Ectodermal cell (in vitro differentiated cells): ENCODE measurements at regions not wholly inside any gene's neighbourhood (a gene's known extent, or its start where the extent isn't known, plus 50 kb on each side); places are given as distances from the start of the nearest gene placed in this dataset.
A peak's percentile ranks its signal among the peaks of the same experiment; 100 is the strongest.

Experiments
- H3K27ac ChIP-seq: 2 replicates; pipeline ENCODE4 v1.7.0; 2013; ENCODE audit warnings: mild to moderate bottlenecking, low read depth, low read length; ENCODE audit not compliant: insufficient read depth, poor library complexity, severe bottlenecking
- H3K27me3 ChIP-seq: 2 replicates; pipeline ENCODE4 v1.7.0; 2013; ENCODE audit warnings: mild to moderate bottlenecking, low read length; ENCODE audit not compliant: insufficient read depth, control insufficient read depth, poor library complexity, severe bottlenecking
- H3K36me3 ChIP-seq: one replicate; pipeline ENCODE4 v1.7.0; 2013; ENCODE audit warnings: low read length; ENCODE audit not compliant: control insufficient read depth, insufficient read depth
- H3K4me1 ChIP-seq: one replicate; pipeline ENCODE4 v1.7.0; 2013; ENCODE audit warnings: low read length; ENCODE audit not compliant: control insufficient read depth, insufficient read depth
- H3K4me3 ChIP-seq: 2 replicates; pipeline ENCODE4 v1.7.0; 2013; ENCODE audit warnings: low read depth, low read length, control low read depth; ENCODE audit not compliant: insufficient read depth
- H3K9me3 ChIP-seq: 2 replicates; pipeline ENCODE4 v1.7.0; 2013; ENCODE audit warnings: mild to moderate bottlenecking, low read length, moderate library complexity; ENCODE audit not compliant: control insufficient read depth
- WGBS, 2 experiments: methylation state at CpG; one replicate each; pipeline ENCODE4 v1.1.7; 2013; ENCODE audit warnings: missing lambda C conversion rate in 2 of 2; 5-methylcytosine and 5-hydroxymethylcytosine counted together

DNA sequence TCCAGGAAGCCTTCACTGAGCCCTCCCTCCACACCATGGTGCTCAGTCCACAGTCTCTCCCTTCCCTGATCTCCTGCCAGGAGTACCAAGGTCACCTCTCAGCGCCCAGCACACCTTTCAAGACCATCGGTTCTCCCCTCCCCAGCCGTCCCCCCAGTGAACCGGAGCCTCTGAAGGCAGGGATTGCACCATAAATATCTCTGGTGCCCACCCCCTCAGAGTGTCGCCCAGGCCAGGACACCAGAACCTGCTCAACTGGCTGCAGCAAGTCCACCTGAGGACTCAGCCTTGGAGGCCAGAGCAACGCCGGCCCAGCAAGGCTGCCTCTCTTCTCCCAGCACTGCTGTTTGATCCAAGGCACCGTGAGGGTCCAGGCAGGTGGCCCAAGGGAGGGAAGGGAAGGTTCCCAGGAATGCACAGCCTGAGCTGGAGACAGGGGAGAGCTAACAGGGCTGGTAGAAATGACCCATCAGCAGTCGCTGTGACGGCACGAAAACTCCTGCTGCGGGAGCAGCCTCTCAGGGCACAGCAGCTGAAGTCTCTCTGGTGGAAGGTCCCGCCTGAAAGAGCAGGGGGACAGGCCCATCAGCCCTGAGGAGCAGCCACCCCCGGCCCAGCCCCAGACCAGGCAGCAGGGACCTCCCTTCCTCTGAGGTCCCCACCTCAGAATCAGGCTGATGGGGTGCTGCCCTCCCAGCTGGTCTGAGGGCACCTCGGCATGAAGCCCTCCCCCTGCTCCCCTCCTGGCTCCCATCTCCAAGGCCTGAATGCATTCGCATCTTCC is 80.3 kb downstream of the BUD13 start:
- no peak overlapping the region for H3K4me3 ChIP-seq
- no peaks in the 10 kb centered on the region for H3K36me3 ChIP-seq
- H3K9me3 ChIP-seq, result no peaks in the 10 kb centered on the region
- no peak overlapping the region for H3K27ac ChIP-seq
- WGBS, 2 experiments, result 92% methylated on average over 15 to 16 of the region's 16 CpGs
- peaks cover 8% of the 10 kb centered on the region for H3K4me1 ChIP-seq
- H3K27me3 ChIP-seq, result no peaks in the 10 kb centered on the region

- WGBS, 2 experiments, result 32 to 33% methylated on average over 10 of the region's 10 CpGs
- Histone ChIP-seq H3K36me3 (no peaks in the 10 kb centered on the region), H3K4me1 (peaks cover 12% of the 10 kb centered on the region), H3K27ac (no peak overlapping the region), H3K9me3 (no peaks in the 10 kb centered on the region), H3K27me3 (no peaks in the 10 kb centered on the region), H3K4me3 (no peak overlapping the region)
Measured at GRCh38 chr11:116691771-116692177, 81.0 kb downstream of the BUD13 start.

GRCh38 chr11:116690611-116691010 is 82.2 kb downstream of the BUD13 start:
- Histone ChIP-seq H3K4me1 (peaks cover 12% of the 10 kb centered on the region), H3K36me3 (no peaks in the 10 kb centered on the region), H3K9me3 (no peaks in the 10 kb centered on the region), H3K4me3 (no peak overlapping the region), H3K27ac (no peak overlapping the region), H3K27me3 (no peaks in the 10 kb centered on the region)
- 85 to 91% methylated on average over 9 of the region's 9 CpGs for WGBS, 2 experiments

GRCh38 chr11:116689413-116690127 is 83.2 kb downstream of the BUD13 start:
- WGBS, 2 experiments, result 85 to 90% methylated on average over 12 of the region's 12 CpGs
- no peaks in the 10 kb centered on the region for H3K9me3 ChIP-seq
- no peak overlapping the region for H3K27ac ChIP-seq
- H3K4me3 ChIP-seq, result no peak overlapping the region
- H3K4me1 ChIP-seq, result peaks cover 12% of the 10 kb centered on the region
- H3K27me3 ChIP-seq, result no peaks in the 10 kb centered on the region
- no peaks in the 10 kb centered on the region for H3K36me3 ChIP-seq

GRCh38 chr11:116688202-116688540 is 84.6 kb downstream of the BUD13 start:
- H3K4me1 ChIP-seq, result peaks cover 12% of the 10 kb centered on the region
- H3K4me3 ChIP-seq, result no peak overlapping the region
- 49 to 53% methylated on average over 5 to 6 of the region's 6 CpGs for WGBS, 2 experiments
- H3K27me3 ChIP-seq, result no peaks in the 10 kb centered on the region
- H3K27ac ChIP-seq, result no peak overlapping the region
- H3K36me3 ChIP-seq, result no peaks in the 10 kb centered on the region
- H3K9me3 ChIP-seq, result no peaks in the 10 kb centered on the region

- Histone ChIP-seq H3K4me1 (peaks cover 12% of the 10 kb centered on the region), H3K4me3 (no peak overlapping the region), H3K36me3 (no peaks in the 10 kb centered on the region), H3K9me3 (no peaks in the 10 kb centered on the region), H3K27me3 (no peaks in the 10 kb centered on the region), H3K27ac (peak overlapping the region; percentile 8)
- 30 to 33% methylated on average over 6 of the region's 6 CpGs for WGBS, 2 experiments
Measured at GRCh38 chr11:116687458-116688201, 85.2 kb downstream of the BUD13 start.

GRCh38 chr11:116686866-116687265 is 85.9 kb downstream of the BUD13 start:
- Histone ChIP-seq H3K27me3 (no peaks in the 10 kb centered on the region), H3K4me1 (peaks cover 12% of the 10 kb centered on the region), H3K36me3 (no peaks in the 10 kb centered on the region), H3K27ac (no peak overlapping the region), H3K4me3 (no peak overlapping the region), H3K9me3 (no peaks in the 10 kb centered on the region)
- 82 to 83% methylated on average over 9 of the region's 9 CpGs for WGBS, 2 experiments

- H3K27me3 ChIP-seq, result no peaks in the 10 kb centered on the region
- H3K4me3 ChIP-seq, result no peak overlapping the region
- peaks cover 12% of the 10 kb centered on the region for H3K4me1 ChIP-seq
- no peak overlapping the region for H3K27ac ChIP-seq
- no peaks in the 10 kb centered on the region for H3K36me3 ChIP-seq
- no peaks in the 10 kb centered on the region for H3K9me3 ChIP-seq
- WGBS, 2 experiments, result 87 to 90% methylated on average over 2 to 3 of the region's 3 CpGs
Measured at GRCh38 chr11:116683982-116684381, 88.8 kb downstream of the BUD13 start.

GRCh38 chr11:116680349-116681125 is 92.2 kb downstream of the BUD13 start:
- WGBS, 2 experiments, result 86 to 87% methylated on average over 4 of the region's 4 CpGs
- no peak overlapping the region for H3K4me3 ChIP-seq
- H3K27ac ChIP-seq, result no peak overlapping the region
- no peaks in the 10 kb centered on the region for H3K27me3 ChIP-seq
- no peaks in the 10 kb centered on the region for H3K36me3 ChIP-seq
- H3K4me1 ChIP-seq, result no peaks in the 10 kb centered on the region
- no peaks in the 10 kb centered on the region for H3K9me3 ChIP-seq
